GM10266 (cell line): ENCODE measurements at regions not wholly inside any gene's neighbourhood (a gene's known extent, or its start where the extent isn't known, plus 50 kb on each side); places are given as distances from the start of the nearest gene placed in this dataset.

Experiments
- DNase-seq: peaks from one replicate; pipeline ENCODE4 v3.0.0; 2012; ENCODE audit errors: extremely low spot score
- CTCF ChIP-seq: IDR thresholded peaks from 2 replicates; pipeline ENCODE4 v1.5.1; 2012; ENCODE audit warnings: mild to moderate bottlenecking, low read depth; ENCODE audit not compliant: control insufficient read depth, insufficient read depth; ENCODE audit errors: missing control alignments

- no peak for TF ChIP-seq CTCF
- DNase-seq = no peak
These were observed 475.7 kb upstream of the SLIT2 start for GRCh38 chr4:19776021-19776459.

GRCh38 chr4:19774690-19775256, 476.9 kb upstream of the SLIT2 start:
- no peak for TF ChIP-seq CTCF
- no peak for DNase-seq

- TF ChIP-seq CTCF = no peak
- no peak for DNase-seq
These were observed 479.1 kb upstream of the SLIT2 start for GRCh38 chr4:19772581-19772980.

- TF ChIP-seq CTCF = no peak
- DNase-seq = no peak
These were observed 495.0 kb upstream of the SLIT2 start for GRCh38 chr4:19756661-19757060.

- no peak for DNase-seq
- no peak for TF ChIP-seq CTCF
These were observed 499.1 kb upstream of the SLIT2 start for GRCh38 chr4:19752599-19752998.

GRCh38 chr4:19748519-19749479, 502.9 kb upstream of the SLIT2 start:
- DNase-seq = no peak
- no peak for TF ChIP-seq CTCF

GRCh38 chr4:19746377-19746776, 505.3 kb upstream of the SLIT2 start:
- no peak for DNase-seq
- no peak for TF ChIP-seq CTCF
